ENCODE measurements at regions not wholly inside any gene's neighbourhood (a gene's known extent, or its start where the extent isn't known, plus 50 kb on each side); places are given as distances from the start of the nearest gene placed in this dataset.

DNA sequence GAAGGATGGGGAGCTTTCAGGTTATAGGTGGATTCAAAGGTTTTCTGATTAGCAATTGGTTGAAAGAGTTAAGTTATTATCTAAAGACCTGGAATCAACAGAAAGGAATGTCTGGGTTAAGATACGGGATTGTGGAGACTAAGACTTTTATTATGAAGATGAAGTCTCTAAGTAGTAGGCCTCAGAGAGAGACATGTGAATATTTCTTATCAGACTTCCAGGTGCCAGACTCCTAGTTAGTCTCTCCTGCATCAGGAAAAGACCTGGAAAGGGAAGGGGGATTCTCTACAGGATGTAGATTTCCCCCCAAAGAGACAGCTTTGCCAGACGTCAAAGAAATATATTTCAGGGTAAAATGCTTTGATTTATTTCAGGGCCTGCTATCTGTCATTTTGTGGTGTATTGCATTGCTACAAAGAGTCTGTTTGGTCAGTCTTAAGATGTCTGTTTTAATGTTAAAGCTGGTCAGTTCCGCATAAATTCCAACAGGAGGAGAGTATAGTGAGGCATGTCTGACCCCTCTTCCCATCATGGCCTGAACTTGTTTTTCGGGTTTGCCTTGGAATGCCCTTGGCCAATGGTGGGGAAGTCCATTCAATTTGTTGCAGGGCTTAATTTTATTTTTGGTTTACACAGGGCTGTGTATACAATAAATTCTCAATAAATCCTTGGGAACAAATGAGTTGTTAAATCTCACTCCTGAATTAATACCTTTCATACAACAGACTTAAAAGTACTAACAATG, 103.4 kb upstream of the RALGAPA2 start:
- H3K27me3 ChIP-seq (ENCODE audit: insufficient read depth, poor library complexity, severe bottlenecking) = no peaks in the 10 kb centered on the region
- no peak overlapping the region for H3K27ac ChIP-seq (ENCODE audit: poor library complexity, severe bottlenecking)
- TF ChIP-seq, protein P1, sequence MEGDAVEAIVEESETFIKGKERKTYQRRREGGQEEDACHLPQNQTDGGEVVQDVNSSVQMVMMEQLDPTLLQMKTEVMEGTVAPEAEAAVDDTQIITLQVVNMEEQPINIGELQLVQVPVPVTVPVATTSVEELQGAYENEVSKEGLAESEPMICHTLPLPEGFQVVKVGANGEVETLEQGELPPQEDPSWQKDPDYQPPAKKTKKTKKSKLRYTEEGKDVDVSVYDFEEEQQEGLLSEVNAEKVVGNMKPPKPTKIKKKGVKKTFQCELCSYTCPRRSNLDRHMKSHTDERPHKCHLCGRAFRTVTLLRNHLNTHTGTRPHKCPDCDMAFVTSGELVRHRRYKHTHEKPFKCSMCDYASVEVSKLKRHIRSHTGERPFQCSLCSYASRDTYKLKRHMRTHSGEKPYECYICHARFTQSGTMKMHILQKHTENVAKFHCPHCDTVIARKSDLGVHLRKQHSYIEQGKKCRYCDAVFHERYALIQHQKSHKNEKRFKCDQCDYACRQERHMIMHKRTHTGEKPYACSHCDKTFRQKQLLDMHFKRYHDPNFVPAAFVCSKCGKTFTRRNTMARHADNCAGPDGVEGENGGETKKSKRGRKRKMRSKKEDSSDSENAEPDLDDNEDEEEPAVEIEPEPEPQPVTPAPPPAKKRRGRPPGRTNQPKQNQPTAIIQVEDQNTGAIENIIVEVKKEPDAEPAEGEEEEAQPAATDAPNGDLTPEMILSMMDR (IDR thresholded peaks at IDR 0.05; ENCODE audit: poor library complexity, severe bottlenecking) = no peak
- no peak for ATAC-seq (ENCODE audit: low read depth)
- no peaks in the 10 kb centered on the region for H3K36me3 ChIP-seq (ENCODE audit: low read depth)
- H3K9me3 ChIP-seq (ENCODE audit: severe bottlenecking) = no peaks in the 10 kb centered on the region
- DNase-seq (ENCODE audit: low spot score) = no peak
- H3K4me1 ChIP-seq (ENCODE audit: insufficient read depth, poor library complexity, severe bottlenecking) = no peaks in the 10 kb centered on the region
- no peak overlapping the region for H3K4me3 ChIP-seq (ENCODE audit: severe bottlenecking)

DNA sequence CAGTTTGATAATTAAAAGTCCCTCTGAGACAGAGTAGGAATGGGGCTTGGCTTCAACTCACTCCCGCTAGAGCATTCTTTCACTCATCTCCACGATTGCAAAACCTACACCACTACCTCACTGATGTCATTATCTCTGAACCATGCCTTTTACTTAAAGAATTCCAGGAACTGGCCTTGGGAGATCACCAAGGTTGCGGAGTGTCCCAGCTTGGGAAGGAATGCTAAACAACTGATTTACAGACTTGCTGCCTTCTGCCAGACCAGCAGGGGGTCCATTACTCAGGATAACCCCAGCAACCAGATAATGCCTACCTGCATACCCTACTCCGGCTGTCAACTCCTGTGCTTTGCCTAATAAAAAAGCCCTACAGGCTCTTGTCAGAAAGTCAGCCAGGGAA, 102.2 kb upstream of the RALGAPA2 start:
- Histone ChIP-seq H3K9me3 (ENCODE audit: severe bottlenecking) (no peaks in the 10 kb centered on the region), H3K4me1 (ENCODE audit: insufficient read depth, poor library complexity, severe bottlenecking) (no peaks in the 10 kb centered on the region), H3K4me3 (ENCODE audit: severe bottlenecking) (no peak overlapping the region), H3K27ac (ENCODE audit: poor library complexity, severe bottlenecking) (no peak overlapping the region), H3K27me3 (ENCODE audit: insufficient read depth, poor library complexity, severe bottlenecking) (no peaks in the 10 kb centered on the region), H3K36me3 (ENCODE audit: low read depth) (no peaks in the 10 kb centered on the region)
- TF ChIP-seq, protein P1 (IDR thresholded peaks at IDR 0.05; ENCODE audit: poor library complexity, severe bottlenecking) = no peak
- ATAC-seq (ENCODE audit: low read depth) (no peak), DNase-seq (ENCODE audit: low spot score) (no peak)

- Histone ChIP-seq H3K27me3 (ENCODE audit: insufficient read depth, poor library complexity, severe bottlenecking) (peaks cover 3% of the 10 kb centered on the region), H3K9me3 (ENCODE audit: severe bottlenecking) (no peaks in the 10 kb centered on the region), H3K36me3 (ENCODE audit: low read depth) (no peaks in the 10 kb centered on the region), H3K4me3 (ENCODE audit: severe bottlenecking) (no peak overlapping the region), H3K27ac (ENCODE audit: poor library complexity, severe bottlenecking) (no peak overlapping the region), H3K4me1 (ENCODE audit: insufficient read depth, poor library complexity, severe bottlenecking) (no peaks in the 10 kb centered on the region)
- TF ChIP-seq, protein P1 (IDR thresholded peaks at IDR 0.05; ENCODE audit: poor library complexity, severe bottlenecking) = no peak
- no peak for DNase-seq (ENCODE audit: low spot score)
- ATAC-seq (ENCODE audit: low read depth) = no peak
Observed at GRCh38 chr20:20812136-20812535, 99.7 kb upstream of the RALGAPA2 start.

GRCh38 chr20:20808016-20808415, 95.6 kb upstream of the RALGAPA2 start:
- H3K27ac ChIP-seq (ENCODE audit: poor library complexity, severe bottlenecking) = no peak overlapping the region
- ATAC-seq (ENCODE audit: low read depth) (no peak), DNase-seq (ENCODE audit: low spot score) (no peak)
- no peak overlapping the region for H3K4me3 ChIP-seq (ENCODE audit: severe bottlenecking)
- H3K9me3 ChIP-seq (ENCODE audit: severe bottlenecking) = no peaks in the 10 kb centered on the region
- TF ChIP-seq, protein P1 (IDR thresholded peaks at IDR 0.05; ENCODE audit: poor library complexity, severe bottlenecking) = no peak
- H3K4me1 ChIP-seq (ENCODE audit: insufficient read depth, poor library complexity, severe bottlenecking) = no peaks in the 10 kb centered on the region
- H3K36me3 ChIP-seq (ENCODE audit: low read depth) = no peaks in the 10 kb centered on the region
- H3K27me3 ChIP-seq (ENCODE audit: insufficient read depth, poor library complexity, severe bottlenecking) = peaks cover 3% of the 10 kb centered on the region
